ENCODE measurements at regions not wholly inside any gene's neighbourhood (a gene's known extent, or its start where the extent isn't known, plus 50 kb on each side); places are given as distances from the start of the nearest gene placed in this dataset.
"Not testable (repeated sequence)": the region's sequence is repeated elsewhere in the genome, so short reads cannot be mapped to it uniquely, and the experiment has no call there.

GRCh38 chr17:63295288-63295687, 150.8 kb downstream of the CYB561 start:
- no peak for DNase-seq

- no peak for DNase-seq
Measured at GRCh38 chr17:63295839-63296590, 150.1 kb downstream of the CYB561 start.

GRCh38 chr17:63298916-63299315, 147.2 kb downstream of the CYB561 start:
- not testable (repeated sequence) for DNase-seq

- no peak for DNase-seq
Measured at GRCh38 chr17:63304704-63305261, 141.3 kb downstream of the CYB561 start.

- DNase-seq = no peak
Measured at GRCh38 chr17:63305857-63306256, 140.2 kb downstream of the CYB561 start.

- DNase-seq = no peak
Measured at GRCh38 chr17:63306855-63307254, 139.3 kb downstream of the CYB561 start.

- no peak for DNase-seq
Measured at GRCh38 chr17:63308272-63308671, 137.8 kb downstream of the CYB561 start.

- peak; percentile 63 for DNase-seq
Measured at GRCh38 chr17:63309021-63309420, 137.1 kb downstream of the CYB561 start.

- peak; percentile 51 for DNase-seq
Measured at GRCh38 chr17:63311416-63311937, 134.6 kb downstream of the CYB561 start.

- no peak for DNase-seq
Measured at GRCh38 chr17:63314761-63315160, 131.3 kb downstream of the CYB561 start.

GRCh38 chr17:63316100-63316499, 130.0 kb downstream of the CYB561 start:
- DNase-seq = no peak

GRCh38 chr17:63317166-63317840, 128.8 kb downstream of the CYB561 start:
- DNase-seq = no peak

GRCh38 chr17:63325808-63326207, 120.3 kb downstream of the CYB561 start:
- no peak for DNase-seq

- no peak for DNase-seq
Measured at GRCh38 chr17:63329876-63330275, 116.2 kb downstream of the CYB561 start.

GRCh38 chr17:63331301-63332061, 114.6 kb downstream of the CYB561 start:
- no peak for DNase-seq

- DNase-seq = no peak
Measured at GRCh38 chr17:63332286-63332685, 113.8 kb downstream of the CYB561 start.

- DNase-seq = no peak
Measured at GRCh38 chr17:63333869-63334268, 112.2 kb downstream of the CYB561 start.

- no peak for DNase-seq
Measured at GRCh38 chr17:63335831-63336230, 110.3 kb downstream of the CYB561 start.

GRCh38 chr17:63337579-63337978, 108.5 kb downstream of the CYB561 start:
- DNase-seq = no peak

- DNase-seq = no peak
Measured at GRCh38 chr17:63338272-63338671, 107.8 kb downstream of the CYB561 start.

GRCh38 chr17:63341276-63341675, 104.8 kb downstream of the CYB561 start:
- peak; percentile 7 for DNase-seq

GRCh38 chr17:63344383-63344782, 101.7 kb downstream of the CYB561 start:
- no peak for DNase-seq

- no peak for DNase-seq
Measured at GRCh38 chr17:63345611-63346010, 100.5 kb downstream of the CYB561 start.

Measured in suppressor macrophage treated with lipopolysaccharide for 4 hours (primary cell).